GDM1 (cell line): ENCODE measurements at regions not wholly inside any gene's neighbourhood (a gene's known extent, or its start where the extent isn't known, plus 50 kb on each side); places are given as distances from the start of the nearest gene placed in this dataset.

Experiments used
- DNase-seq: peaks from one replicate; lab custom pipeline; 2025; lab: John Stamatoyannopoulos, UW

GRCh38 chr12:63319386-63319785 lies 168.4 kb upstream of the AVPR1A start:
- peak; percentile 73 for DNase-seq

GRCh38 chr12:63318933-63319332 lies 167.9 kb upstream of the AVPR1A start:
- DNase-seq, result no peak

- no peak for DNase-seq
These were observed 167.3 kb upstream of the AVPR1A start for GRCh38 chr12:63318313-63318712.

- DNase-seq, result no peak
These were observed 166.9 kb upstream of the AVPR1A start for GRCh38 chr12:63317880-63318279.

- no peak for DNase-seq
These were observed 166.4 kb upstream of the AVPR1A start for GRCh38 chr12:63317286-63317846.

GRCh38 chr12:63313139-63313538 lies 162.1 kb upstream of the AVPR1A start:
- no peak for DNase-seq

GRCh38 chr12:63308671-63309070 lies 157.7 kb upstream of the AVPR1A start:
- DNase-seq, result no peak

- no peak for DNase-seq
These were observed 156.8 kb upstream of the AVPR1A start for GRCh38 chr12:63307849-63308248.

GRCh38 chr12:63305901-63306875 lies 155.2 kb upstream of the AVPR1A start:
- no peak for DNase-seq

GRCh38 chr12:63304887-63305316 lies 153.9 kb upstream of the AVPR1A start:
- no peak for DNase-seq

GRCh38 chr12:63302941-63303536 lies 152.0 kb upstream of the AVPR1A start:
- no peak for DNase-seq

GRCh38 chr12:63302269-63302940 lies 151.4 kb upstream of the AVPR1A start:
- DNase-seq, result peak; percentile 18

- no peak for DNase-seq
These were observed 150.3 kb upstream of the AVPR1A start for GRCh38 chr12:63301311-63301710.

- no peak for DNase-seq
These were observed 147.5 kb upstream of the AVPR1A start for GRCh38 chr12:63298386-63298930.

- DNase-seq, result no peak
These were observed 143.3 kb upstream of the AVPR1A start for GRCh38 chr12:63294327-63294632.

GRCh38 chr12:63292471-63293221 lies 141.6 kb upstream of the AVPR1A start:
- no peak for DNase-seq

- peak; percentile 26 for DNase-seq
These were observed 125.8 kb upstream of the AVPR1A start for GRCh38 chr12:63276537-63277365.

- DNase-seq, result no peak
These were observed 116.0 kb upstream of the AVPR1A start for GRCh38 chr12:63266988-63267387.

GRCh38 chr12:63264629-63265028 lies 113.6 kb upstream of the AVPR1A start:
- DNase-seq, result no peak

GRCh38 chr12:63250486-63250885 lies 99.5 kb upstream of the AVPR1A start:
- no peak for DNase-seq

- no peak for DNase-seq
These were observed 87.9 kb upstream of the AVPR1A start for GRCh38 chr12:63238892-63239291.
